Upper lobe of left lung (tissue), 4 donors: ENCODE measurements at regions not wholly inside any gene's neighbourhood (a gene's known extent, or its start where the extent isn't known, plus 50 kb on each side); places are given as distances from the start of the nearest gene placed in this dataset.

Experiments used
- CTCF ChIP-seq, 6 experiments: fragments of 450-650 bp in 4 of 6; fragments of 200-600 bp in 2 of 6; sonication (generic) in 2 of 6; IDR thresholded peaks; one replicate each; pipeline ENCODE4 v1.5.1; 2016 to 2019; ENCODE audit warnings: antibody characterized with exemption in 6 of 6
- EP300 ChIP-seq, 4 donors: sonication (generic); formaldehyde crosslinking; IDR thresholded peaks; one replicate each; pipeline ENCODE4 v1.5.1; 2017; ENCODE audit warnings: antibody characterized with exemption in 4 of 4, control low read depth in 2 of 4
- POLR2A ChIP-seq, 4 donors: fragments of 450-650 bp; IDR thresholded peaks; one replicate each; pipeline ENCODE4 v1.5.1; 2016 to 2017; ENCODE audit warnings: antibody characterized with exemption in 4 of 4, mild to moderate bottlenecking in 2 of 4
- POLR2AphosphoS5 ChIP-seq, 2 donors: sonication (generic); formaldehyde crosslinking; IDR thresholded peaks; one replicate each; pipeline ENCODE4 v1.5.1; 2017; ENCODE audit warnings: antibody characterized with exemption in 2 of 2

- TF ChIP-seq CTCF (IDR thresholded peaks at IDR 0.05): no peak
- TF ChIP-seq POLR2A (IDR thresholded peaks at IDR 0.05): no peak
- no peak for TF ChIP-seq POLR2AphosphoS5 (IDR thresholded peaks at IDR 0.05)
- TF ChIP-seq EP300 (IDR thresholded peaks at IDR 0.05): no peak
These were observed 104.1 kb upstream of the BMP5 start for GRCh38 chr6:55979526-55979925.
